ENCODE measurements at regions not wholly inside any gene's neighbourhood (a gene's known extent, or its start where the extent isn't known, plus 50 kb on each side); places are given as distances from the start of the nearest gene placed in this dataset.

DNA sequence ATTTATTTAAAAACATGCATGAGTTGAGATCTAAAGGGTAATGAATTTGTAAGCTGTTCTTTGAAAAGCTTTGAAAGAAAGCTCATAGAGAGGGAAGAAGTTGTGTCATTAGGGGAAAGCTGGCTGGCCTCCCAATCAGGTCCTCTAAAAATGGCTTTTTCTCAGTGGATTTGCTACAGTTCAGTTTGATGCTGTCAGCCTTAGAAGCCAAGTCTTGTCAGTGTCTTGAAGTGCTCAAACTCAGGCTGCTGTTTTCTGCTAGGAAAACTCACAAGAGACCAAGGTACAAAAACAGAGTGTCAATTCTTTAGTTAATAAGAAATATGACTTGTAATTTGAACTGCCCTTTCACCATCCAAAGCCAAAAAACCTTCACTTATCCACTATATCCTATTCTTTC, 243.8 kb downstream of the OTOL1 start:
- TF ChIP-seq, protein P1, sequence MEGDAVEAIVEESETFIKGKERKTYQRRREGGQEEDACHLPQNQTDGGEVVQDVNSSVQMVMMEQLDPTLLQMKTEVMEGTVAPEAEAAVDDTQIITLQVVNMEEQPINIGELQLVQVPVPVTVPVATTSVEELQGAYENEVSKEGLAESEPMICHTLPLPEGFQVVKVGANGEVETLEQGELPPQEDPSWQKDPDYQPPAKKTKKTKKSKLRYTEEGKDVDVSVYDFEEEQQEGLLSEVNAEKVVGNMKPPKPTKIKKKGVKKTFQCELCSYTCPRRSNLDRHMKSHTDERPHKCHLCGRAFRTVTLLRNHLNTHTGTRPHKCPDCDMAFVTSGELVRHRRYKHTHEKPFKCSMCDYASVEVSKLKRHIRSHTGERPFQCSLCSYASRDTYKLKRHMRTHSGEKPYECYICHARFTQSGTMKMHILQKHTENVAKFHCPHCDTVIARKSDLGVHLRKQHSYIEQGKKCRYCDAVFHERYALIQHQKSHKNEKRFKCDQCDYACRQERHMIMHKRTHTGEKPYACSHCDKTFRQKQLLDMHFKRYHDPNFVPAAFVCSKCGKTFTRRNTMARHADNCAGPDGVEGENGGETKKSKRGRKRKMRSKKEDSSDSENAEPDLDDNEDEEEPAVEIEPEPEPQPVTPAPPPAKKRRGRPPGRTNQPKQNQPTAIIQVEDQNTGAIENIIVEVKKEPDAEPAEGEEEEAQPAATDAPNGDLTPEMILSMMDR (IDR thresholded peaks at IDR 0.05) = no peak
- no peak for TF ChIP-seq FOXJ3 (CRISPR knock-in tag; IDR thresholded peaks at IDR 0.05; ENCODE audit: borderline replicate concordance)
- no peak for TF ChIP-seq NR2C2 (CRISPR knock-in tag; IDR thresholded peaks at IDR 0.05)
- TF ChIP-seq, protein P2, sequence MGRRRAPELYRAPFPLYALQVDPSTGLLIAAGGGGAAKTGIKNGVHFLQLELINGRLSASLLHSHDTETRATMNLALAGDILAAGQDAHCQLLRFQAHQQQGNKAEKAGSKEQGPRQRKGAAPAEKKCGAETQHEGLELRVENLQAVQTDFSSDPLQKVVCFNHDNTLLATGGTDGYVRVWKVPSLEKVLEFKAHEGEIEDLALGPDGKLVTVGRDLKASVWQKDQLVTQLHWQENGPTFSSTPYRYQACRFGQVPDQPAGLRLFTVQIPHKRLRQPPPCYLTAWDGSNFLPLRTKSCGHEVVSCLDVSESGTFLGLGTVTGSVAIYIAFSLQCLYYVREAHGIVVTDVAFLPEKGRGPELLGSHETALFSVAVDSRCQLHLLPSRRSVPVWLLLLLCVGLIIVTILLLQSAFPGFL (CRISPR knock-in tag; IDR thresholded peaks at IDR 0.05; ENCODE audit: borderline replicate concordance) = no peak
- TF ChIP-seq, protein P3, sequence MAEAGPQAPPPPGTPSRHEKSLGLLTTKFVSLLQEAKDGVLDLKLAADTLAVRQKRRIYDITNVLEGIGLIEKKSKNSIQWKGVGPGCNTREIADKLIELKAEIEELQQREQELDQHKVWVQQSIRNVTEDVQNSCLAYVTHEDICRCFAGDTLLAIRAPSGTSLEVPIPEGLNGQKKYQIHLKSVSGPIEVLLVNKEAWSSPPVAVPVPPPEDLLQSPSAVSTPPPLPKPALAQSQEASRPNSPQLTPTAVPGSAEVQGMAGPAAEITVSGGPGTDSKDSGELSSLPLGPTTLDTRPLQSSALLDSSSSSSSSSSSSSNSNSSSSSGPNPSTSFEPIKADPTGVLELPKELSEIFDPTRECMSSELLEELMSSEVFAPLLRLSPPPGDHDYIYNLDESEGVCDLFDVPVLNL (CRISPR knock-in tag; IDR thresholded peaks at IDR 0.05; ENCODE audit: borderline replicate concordance, low read depth) = no peak
- TF ChIP-seq, protein P4, sequence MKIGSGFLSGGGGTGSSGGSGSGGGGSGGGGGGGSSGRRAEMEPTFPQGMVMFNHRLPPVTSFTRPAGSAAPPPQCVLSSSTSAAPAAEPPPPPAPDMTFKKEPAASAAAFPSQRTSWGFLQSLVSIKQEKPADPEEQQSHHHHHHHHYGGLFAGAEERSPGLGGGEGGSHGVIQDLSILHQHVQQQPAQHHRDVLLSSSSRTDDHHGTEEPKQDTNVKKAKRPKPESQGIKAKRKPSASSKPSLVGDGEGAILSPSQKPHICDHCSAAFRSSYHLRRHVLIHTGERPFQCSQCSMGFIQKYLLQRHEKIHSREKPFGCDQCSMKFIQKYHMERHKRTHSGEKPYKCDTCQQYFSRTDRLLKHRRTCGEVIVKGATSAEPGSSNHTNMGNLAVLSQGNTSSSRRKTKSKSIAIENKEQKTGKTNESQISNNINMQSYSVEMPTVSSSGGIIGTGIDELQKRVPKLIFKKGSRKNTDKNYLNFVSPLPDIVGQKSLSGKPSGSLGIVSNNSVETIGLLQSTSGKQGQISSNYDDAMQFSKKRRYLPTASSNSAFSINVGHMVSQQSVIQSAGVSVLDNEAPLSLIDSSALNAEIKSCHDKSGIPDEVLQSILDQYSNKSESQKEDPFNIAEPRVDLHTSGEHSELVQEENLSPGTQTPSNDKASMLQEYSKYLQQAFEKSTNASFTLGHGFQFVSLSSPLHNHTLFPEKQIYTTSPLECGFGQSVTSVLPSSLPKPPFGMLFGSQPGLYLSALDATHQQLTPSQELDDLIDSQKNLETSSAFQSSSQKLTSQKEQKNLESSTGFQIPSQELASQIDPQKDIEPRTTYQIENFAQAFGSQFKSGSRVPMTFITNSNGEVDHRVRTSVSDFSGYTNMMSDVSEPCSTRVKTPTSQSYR (CRISPR knock-in tag; IDR thresholded peaks at IDR 0.05) = no peak
- no peak for TF ChIP-seq SP1 (CRISPR knock-in tag; conservative IDR thresholded peaks at IDR 0.05)
- TF ChIP-seq ESRRA (CRISPR knock-in tag; IDR thresholded peaks at IDR 0.05; ENCODE audit: borderline replicate concordance) = no peak
- TF ChIP-seq, protein P5, sequence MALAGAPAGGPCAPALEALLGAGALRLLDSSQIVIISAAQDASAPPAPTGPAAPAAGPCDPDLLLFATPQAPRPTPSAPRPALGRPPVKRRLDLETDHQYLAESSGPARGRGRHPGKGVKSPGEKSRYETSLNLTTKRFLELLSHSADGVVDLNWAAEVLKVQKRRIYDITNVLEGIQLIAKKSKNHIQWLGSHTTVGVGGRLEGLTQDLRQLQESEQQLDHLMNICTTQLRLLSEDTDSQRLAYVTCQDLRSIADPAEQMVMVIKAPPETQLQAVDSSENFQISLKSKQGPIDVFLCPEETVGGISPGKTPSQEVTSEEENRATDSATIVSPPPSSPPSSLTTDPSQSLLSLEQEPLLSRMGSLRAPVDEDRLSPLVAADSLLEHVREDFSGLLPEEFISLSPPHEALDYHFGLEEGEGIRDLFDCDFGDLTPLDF (CRISPR knock-in tag; IDR thresholded peaks at IDR 0.05) = no peak
- TF ChIP-seq, protein P6, sequence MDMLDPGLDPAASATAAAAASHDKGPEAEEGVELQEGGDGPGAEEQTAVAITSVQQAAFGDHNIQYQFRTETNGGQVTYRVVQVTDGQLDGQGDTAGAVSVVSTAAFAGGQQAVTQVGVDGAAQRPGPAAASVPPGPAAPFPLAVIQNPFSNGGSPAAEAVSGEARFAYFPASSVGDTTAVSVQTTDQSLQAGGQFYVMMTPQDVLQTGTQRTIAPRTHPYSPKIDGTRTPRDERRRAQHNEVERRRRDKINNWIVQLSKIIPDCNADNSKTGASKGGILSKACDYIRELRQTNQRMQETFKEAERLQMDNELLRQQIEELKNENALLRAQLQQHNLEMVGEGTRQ (CRISPR knock-in tag; IDR thresholded peaks at IDR 0.05) = no peak

All from WTC11 (cell line).